ENCODE measurements at regions not wholly inside any gene's neighbourhood (a gene's known extent, or its start where the extent isn't known, plus 50 kb on each side); places are given as distances from the start of the nearest gene placed in this dataset.

DNA sequence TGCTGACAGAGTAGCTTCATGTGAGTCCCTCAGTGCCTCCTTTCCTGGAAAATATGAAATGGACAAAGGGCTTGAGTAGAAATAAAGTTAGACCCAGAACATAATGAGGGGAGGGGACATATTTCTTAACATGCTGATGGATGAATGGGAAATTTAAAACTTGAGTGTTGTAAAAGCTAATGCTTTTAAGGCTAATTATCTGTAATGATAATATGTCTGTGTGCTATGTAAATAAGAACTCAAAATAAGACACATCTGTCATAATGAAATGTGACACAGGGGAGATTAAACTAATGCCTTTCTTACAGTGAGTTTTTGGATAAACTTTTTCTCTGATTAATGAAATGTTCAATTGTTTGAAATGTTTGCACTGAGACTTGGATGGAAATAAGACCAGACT lies 65.8 kb upstream of the RFXAP start:
- peaks cover 0 to 4% (median 1%) of the 10 kb centered on the region in 4 donors for H3K9me3 ChIP-seq (ENCODE audit: control insufficient read depth in 4 of 4, insufficient read depth in 3 of 4, low read length in 3 of 4)
- no peak overlapping the region for H3K4me3 ChIP-seq
- H3K27ac ChIP-seq (ENCODE audit: low read depth in 1 of 2, low read length in 1 of 2): no peak overlapping the region
- no peak overlapping the region for H3K9ac ChIP-seq (ENCODE audit: insufficient read depth in 1 of 2, low read length in 2 of 2)
- no peaks in the 10 kb centered on the region for H3K36me3 ChIP-seq (ENCODE audit: control insufficient read depth in 4 of 4, insufficient read depth in 4 of 4, low read length in 4 of 4)
- no peaks in the 10 kb centered on the region for H3K27me3 ChIP-seq (ENCODE audit: control insufficient read depth in 3 of 3, insufficient read depth in 3 of 3, low read length in 2 of 3)
- H3K4me1 ChIP-seq (ENCODE audit: control insufficient read depth in 5 of 5, insufficient read depth in 5 of 5, low read length in 5 of 5): peaks cover 0 to 2% (median 0%) of the 10 kb centered on the region in 5 donors
- TF ChIP-seq, protein P1, sequence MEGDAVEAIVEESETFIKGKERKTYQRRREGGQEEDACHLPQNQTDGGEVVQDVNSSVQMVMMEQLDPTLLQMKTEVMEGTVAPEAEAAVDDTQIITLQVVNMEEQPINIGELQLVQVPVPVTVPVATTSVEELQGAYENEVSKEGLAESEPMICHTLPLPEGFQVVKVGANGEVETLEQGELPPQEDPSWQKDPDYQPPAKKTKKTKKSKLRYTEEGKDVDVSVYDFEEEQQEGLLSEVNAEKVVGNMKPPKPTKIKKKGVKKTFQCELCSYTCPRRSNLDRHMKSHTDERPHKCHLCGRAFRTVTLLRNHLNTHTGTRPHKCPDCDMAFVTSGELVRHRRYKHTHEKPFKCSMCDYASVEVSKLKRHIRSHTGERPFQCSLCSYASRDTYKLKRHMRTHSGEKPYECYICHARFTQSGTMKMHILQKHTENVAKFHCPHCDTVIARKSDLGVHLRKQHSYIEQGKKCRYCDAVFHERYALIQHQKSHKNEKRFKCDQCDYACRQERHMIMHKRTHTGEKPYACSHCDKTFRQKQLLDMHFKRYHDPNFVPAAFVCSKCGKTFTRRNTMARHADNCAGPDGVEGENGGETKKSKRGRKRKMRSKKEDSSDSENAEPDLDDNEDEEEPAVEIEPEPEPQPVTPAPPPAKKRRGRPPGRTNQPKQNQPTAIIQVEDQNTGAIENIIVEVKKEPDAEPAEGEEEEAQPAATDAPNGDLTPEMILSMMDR (IDR thresholded peaks at IDR 0.05; ENCODE audit: control extremely low read depth, extremely low read depth): no peak
- ATAC-seq (ENCODE audit: insufficient read depth, low FRiP score): no peak
- DNase-seq: no peak

DNA sequence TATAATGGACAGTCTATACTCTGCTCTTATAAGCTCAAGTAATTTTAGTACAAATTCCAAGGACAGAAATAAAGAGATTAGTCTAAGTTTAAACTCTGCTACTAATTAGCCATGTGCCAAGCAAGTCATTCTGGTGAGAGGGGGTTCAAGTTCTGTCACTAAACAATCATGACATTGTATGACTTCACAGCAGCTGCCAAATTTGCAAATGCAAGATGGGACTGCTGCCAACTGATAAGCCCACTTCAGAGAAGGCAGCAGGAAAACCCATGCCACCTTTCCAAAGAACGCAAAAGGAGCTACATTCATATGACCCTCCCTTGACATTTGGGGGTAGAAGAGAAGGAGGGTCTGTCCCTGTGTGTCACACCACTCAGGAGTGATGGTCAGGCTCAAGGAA lies 60.7 kb upstream of the RFXAP start:
- H3K4me1 ChIP-seq (ENCODE audit: control insufficient read depth in 5 of 5, insufficient read depth in 5 of 5, low read length in 5 of 5): peaks cover 0 to 4% (median 0%) of the 10 kb centered on the region in 5 donors
- no peaks in the 10 kb centered on the region for H3K27me3 ChIP-seq (ENCODE audit: control insufficient read depth in 3 of 3, insufficient read depth in 3 of 3, low read length in 2 of 3)
- TF ChIP-seq, protein P1 (IDR thresholded peaks at IDR 0.05; ENCODE audit: control extremely low read depth, extremely low read depth): no peak
- DNase-seq: peak; percentile 64 to 85 (median 76)
- no peak overlapping the region for H3K9ac ChIP-seq (ENCODE audit: insufficient read depth in 1 of 2, low read length in 2 of 2)
- WGBS, 2 donors: 23 to 36% methylated on average over 1 of the region's 1 CpG
- no peak overlapping the region for H3K4me3 ChIP-seq
- no peak overlapping the region for H3K27ac ChIP-seq (ENCODE audit: low read depth in 1 of 2, low read length in 1 of 2)
- no peaks in the 10 kb centered on the region for H3K36me3 ChIP-seq (ENCODE audit: control insufficient read depth in 4 of 4, insufficient read depth in 4 of 4, low read length in 4 of 4)
- no peak for ATAC-seq (ENCODE audit: insufficient read depth, low FRiP score)
- H3K9me3 ChIP-seq (ENCODE audit: control insufficient read depth in 4 of 4, insufficient read depth in 3 of 4, low read length in 3 of 4): no peaks in the 10 kb centered on the region

DNA sequence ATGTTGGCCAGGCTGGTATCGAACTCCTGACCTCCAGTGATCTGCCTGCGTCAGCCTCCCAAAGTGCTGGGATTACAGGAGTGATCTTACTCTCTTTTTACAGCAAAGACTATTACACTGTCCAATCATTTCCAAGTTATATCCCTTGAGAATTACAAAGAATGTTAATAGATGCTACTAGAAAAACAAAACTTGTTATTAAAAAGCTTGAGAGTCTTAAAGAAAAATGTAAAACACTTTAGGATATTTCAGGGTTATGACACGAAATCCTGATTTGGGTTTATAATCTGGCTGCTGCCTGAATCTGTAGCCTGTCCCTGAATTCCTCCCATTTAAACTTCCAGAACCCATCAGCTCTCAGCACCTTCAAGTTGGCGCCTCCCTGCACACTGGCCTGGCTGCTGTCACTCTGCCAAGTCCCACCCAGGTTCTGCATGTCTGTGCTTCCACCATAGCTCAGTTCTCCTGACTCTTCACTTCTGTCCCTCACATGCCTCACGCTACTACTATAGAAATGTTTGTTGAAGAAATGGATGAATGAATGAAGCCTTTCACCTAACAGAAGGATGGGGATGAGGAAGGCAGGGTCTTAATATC lies 55.8 kb upstream of the RFXAP start:
- no peak overlapping the region for H3K9ac ChIP-seq (ENCODE audit: insufficient read depth in 1 of 2, low read length in 2 of 2)
- no peak for DNase-seq
- peaks cover 0 to under 1% (median 0%) of the 10 kb centered on the region in 5 donors for H3K4me1 ChIP-seq (ENCODE audit: control insufficient read depth in 5 of 5, insufficient read depth in 5 of 5, low read length in 5 of 5)
- WGBS, 2 donors: 73 to 80% methylated on average over 5 of the region's 5 CpGs
- H3K27ac ChIP-seq (ENCODE audit: low read depth in 1 of 2, low read length in 1 of 2): no peak overlapping the region
- H3K36me3 ChIP-seq (ENCODE audit: control insufficient read depth in 4 of 4, insufficient read depth in 4 of 4, low read length in 4 of 4): no peaks in the 10 kb centered on the region
- peaks cover 0 to 4% (median 0%) of the 10 kb centered on the region in 4 donors for H3K9me3 ChIP-seq (ENCODE audit: control insufficient read depth in 4 of 4, insufficient read depth in 3 of 4, low read length in 3 of 4)
- TF ChIP-seq, protein P1 (IDR thresholded peaks at IDR 0.05; ENCODE audit: control extremely low read depth, extremely low read depth): no peak
- H3K4me3 ChIP-seq: no peak overlapping the region
- ATAC-seq (ENCODE audit: insufficient read depth, low FRiP score): no peak
- H3K27me3 ChIP-seq (ENCODE audit: control insufficient read depth in 3 of 3, insufficient read depth in 3 of 3, low read length in 2 of 3): no peaks in the 10 kb centered on the region

DNA sequence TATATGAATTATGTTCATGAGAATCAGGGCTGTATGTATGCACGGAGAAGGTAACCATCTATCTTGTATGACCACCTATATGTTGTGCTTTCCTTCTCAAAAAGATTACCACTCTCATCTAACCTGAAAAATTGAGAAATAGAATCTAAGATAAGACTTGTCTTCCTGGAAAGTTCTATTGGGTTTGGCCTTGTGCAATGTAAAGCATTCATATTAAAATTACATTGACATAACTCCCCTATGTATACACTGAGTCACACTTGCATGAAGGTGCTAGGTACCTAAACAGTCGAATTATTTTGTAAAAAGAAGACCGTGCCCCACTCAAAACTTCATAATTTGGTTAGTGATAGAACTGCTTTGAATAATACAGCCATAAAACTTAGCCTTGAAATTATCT lies 54.5 kb upstream of the RFXAP start:
- Histone ChIP-seq H3K27me3 (ENCODE audit: control insufficient read depth in 3 of 3, insufficient read depth in 3 of 3, low read length in 2 of 3) (no peaks in the 10 kb centered on the region), H3K4me1 (ENCODE audit: control insufficient read depth in 5 of 5, insufficient read depth in 5 of 5, low read length in 5 of 5) (no peaks in the 10 kb centered on the region), H3K4me3 (no peak overlapping the region), H3K36me3 (ENCODE audit: control insufficient read depth in 4 of 4, insufficient read depth in 4 of 4, low read length in 4 of 4) (no peaks in the 10 kb centered on the region), H3K9ac (ENCODE audit: insufficient read depth in 1 of 2, low read length in 2 of 2) (no peak overlapping the region), H3K27ac (ENCODE audit: low read depth in 1 of 2, low read length in 1 of 2) (no peak overlapping the region), H3K9me3 (ENCODE audit: control insufficient read depth in 4 of 4, insufficient read depth in 3 of 4, low read length in 3 of 4) (peaks cover 0 to 4% (median under 1%) of the 10 kb centered on the region in 4 donors)
- TF ChIP-seq, protein P1 (IDR thresholded peaks at IDR 0.05; ENCODE audit: control extremely low read depth, extremely low read depth): no peak
- WGBS, 2 donors: 75 to 79% methylated on average over 3 of the region's 3 CpGs
- no peak for DNase-seq
- ATAC-seq (ENCODE audit: insufficient read depth, low FRiP score): no peak

Measured in lung (tissue), 11 donors.